Karpas-422 (cell line): ENCODE measurements at regions not wholly inside any gene's neighbourhood (a gene's known extent, or its start where the extent isn't known, plus 50 kb on each side); places are given as distances from the start of the nearest gene placed in this dataset.

ENCODE experiments used
- DNase-seq: peaks from one replicate; pipeline ENCODE4 v3.0.0-alpha.2; 2015
- H2AFZ ChIP-seq: fragments of 200-600 bp; sonication (generic); 2 replicates; pipeline ENCODE4 v1.6.1; 2014; ENCODE audit warnings: antibody characterized with exemption, low read length, mixed read lengths
- H3K27ac ChIP-seq: fragments of 200-600 bp; sonication (generic); 2 replicates; pipeline ENCODE4 v1.5.1; 2014; ENCODE audit warnings: mild to moderate bottlenecking, low read length, moderate library complexity
- H3K27me3 ChIP-seq: fragments of 200-600 bp; sonication (generic); 2 replicates; pipeline ENCODE4 v1.6.1; 2014; ENCODE audit warnings: low read length, mixed read lengths
- H3K36me3 ChIP-seq: fragments of 200-600 bp; sonication (generic); 2 replicates; pipeline ENCODE4 v1.6.1; 2014; ENCODE audit warnings: low read length, mixed read lengths; ENCODE audit not compliant: insufficient read depth
- H3K4me1 ChIP-seq: fragments of 200-600 bp; sonication (generic); 2 replicates; pipeline ENCODE4 v1.6.1; 2014; ENCODE audit warnings: mild to moderate bottlenecking, low read length, mixed read lengths
- H3K4me2 ChIP-seq: fragments of 200-600 bp; sonication (generic); 2 replicates; pipeline ENCODE4 v1.6.1; 2014; ENCODE audit warnings: low read length, low read depth, mild to moderate bottlenecking; ENCODE audit not compliant: poor library complexity, severe bottlenecking
- H3K4me3 ChIP-seq: fragments of 200-600 bp; sonication (generic); 2 replicates; pipeline ENCODE4 v1.5.1; 2014; ENCODE audit warnings: mild to moderate bottlenecking, antibody characterized with exemption, low read length, mixed read lengths
- H3K79me2 ChIP-seq: fragments of 200-600 bp; sonication (generic); 2 replicates; pipeline ENCODE4 v1.6.1; 2014; ENCODE audit warnings: mild to moderate bottlenecking, low read length, mixed read lengths
- H3K9ac ChIP-seq: fragments of 200-600 bp; sonication (generic); 2 replicates; pipeline ENCODE4 v1.6.0; 2014; ENCODE audit warnings: low read length
- H3K9me2 ChIP-seq: fragments of 200-600 bp; sonication (generic), shearing (Covaris generic); replicated peaks from 2 replicates; pipeline ENCODE4 v1.6.0; 2014; ENCODE audit warnings: mild to moderate bottlenecking, low read length, moderate library complexity; ENCODE audit not compliant: insufficient read depth
- H3K9me3 ChIP-seq: fragments of 300-700, 200-600 bp; sonication (generic); 2 replicates; pipeline ENCODE4 v1.6.1; 2014; ENCODE audit warnings: low read length, mixed read lengths
- H4K20me1 ChIP-seq: fragments of 200-600 bp; sonication (generic); 2 replicates; pipeline ENCODE4 v1.6.1; 2014; ENCODE audit warnings: mild to moderate bottlenecking, antibody characterized with exemption, low read length, low read depth; ENCODE audit not compliant: insufficient read depth

DNA sequence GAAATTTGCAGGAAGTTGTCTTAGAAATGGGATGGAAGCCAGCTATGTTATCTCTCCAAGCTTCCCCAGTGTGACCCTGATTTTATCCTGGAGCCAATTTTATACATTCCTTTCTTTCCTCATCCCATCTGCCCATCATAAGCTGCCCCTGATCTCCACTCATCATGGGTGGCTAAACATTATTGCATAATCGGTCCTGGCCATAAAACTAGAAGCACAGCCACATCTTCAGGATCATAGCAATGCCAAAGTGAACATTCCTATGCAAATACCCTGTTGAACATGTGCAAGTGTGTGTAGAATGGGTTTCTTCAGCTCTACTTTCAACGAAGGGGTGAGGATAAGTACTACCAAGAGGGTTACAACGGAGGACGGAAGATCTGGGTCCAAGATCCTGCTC, 50.6 kb upstream of the COG2 start:
- Histone ChIP-seq H3K9me3 (no peaks in the 10 kb centered on the region), H3K4me1 (no peaks in the 10 kb centered on the region), H2AFZ (no peak overlapping the region), H3K27ac (no peak overlapping the region), H4K20me1 (no peaks in the 10 kb centered on the region), H3K36me3 (no peaks in the 10 kb centered on the region), H3K4me2 (no peak overlapping the region), H3K27me3 (no peaks in the 10 kb centered on the region), H3K9ac (no peak overlapping the region), H3K4me3 (no peak overlapping the region), H3K79me2 (no peaks in the 10 kb centered on the region), H3K9me2 (no peaks in the 10 kb centered on the region)
- no peak for DNase-seq

DNA sequence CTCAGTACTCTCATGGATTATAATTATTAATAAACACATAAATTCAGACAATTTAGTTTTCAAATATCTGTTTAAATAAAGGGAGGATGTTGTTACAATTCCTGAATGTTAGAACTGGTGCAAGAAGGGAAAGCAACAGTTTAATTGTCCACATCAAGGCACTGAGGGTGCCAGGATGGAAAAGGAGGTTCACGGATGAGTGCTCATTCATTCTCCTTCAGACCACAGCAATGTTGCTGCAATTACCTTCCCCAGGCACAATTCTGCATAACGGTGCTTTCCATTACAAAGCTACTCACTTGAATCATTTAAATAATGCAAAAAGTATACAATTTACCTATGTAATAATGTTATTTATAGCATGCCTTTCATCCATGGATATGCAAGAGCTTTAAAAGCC, 52.3 kb upstream of the COG2 start:
- Histone ChIP-seq H3K79me2 (no peaks in the 10 kb centered on the region), H3K27me3 (no peaks in the 10 kb centered on the region), H3K4me1 (no peaks in the 10 kb centered on the region), H3K9me3 (no peaks in the 10 kb centered on the region), H3K36me3 (no peaks in the 10 kb centered on the region), H3K4me3 (no peak overlapping the region), H3K9me2 (no peaks in the 10 kb centered on the region), H3K4me2 (no peak overlapping the region), H2AFZ (no peak overlapping the region), H3K27ac (no peak overlapping the region), H4K20me1 (no peaks in the 10 kb centered on the region), H3K9ac (no peak overlapping the region)
- no peak for DNase-seq

DNA sequence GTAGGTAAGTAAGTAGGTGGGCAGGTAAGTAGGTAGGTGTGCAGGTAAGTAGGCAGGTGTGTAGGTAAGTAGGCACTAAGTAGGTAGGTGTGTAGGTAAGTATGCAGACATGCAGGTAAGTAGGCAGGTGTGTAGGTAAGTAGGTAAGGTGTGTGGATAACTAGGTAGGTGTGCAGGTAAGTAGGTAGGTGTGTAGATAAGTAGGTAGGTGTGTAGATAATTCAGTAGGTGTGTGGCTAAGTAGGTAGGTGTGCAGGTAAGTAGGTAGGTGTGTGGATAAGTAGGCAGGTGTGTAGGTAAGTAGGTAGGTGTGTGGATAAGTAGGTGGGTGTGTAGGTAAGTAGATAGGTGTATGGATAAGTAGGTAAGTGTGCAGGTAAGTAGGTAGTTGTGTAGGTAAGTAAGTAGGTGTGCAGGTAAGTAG, 53.9 kb upstream of the COG2 start:
- Histone ChIP-seq H3K4me2 (no peak overlapping the region), H3K79me2 (no peaks in the 10 kb centered on the region), H3K9me3 (no peaks in the 10 kb centered on the region), H4K20me1 (no peaks in the 10 kb centered on the region), H2AFZ (no peak overlapping the region), H3K9me2 (no peaks in the 10 kb centered on the region), H3K27ac (no peak overlapping the region), H3K4me1 (no peaks in the 10 kb centered on the region), H3K36me3 (no peaks in the 10 kb centered on the region), H3K4me3 (no peak overlapping the region), H3K27me3 (no peaks in the 10 kb centered on the region), H3K9ac (no peak overlapping the region)
- no peak for DNase-seq

DNA sequence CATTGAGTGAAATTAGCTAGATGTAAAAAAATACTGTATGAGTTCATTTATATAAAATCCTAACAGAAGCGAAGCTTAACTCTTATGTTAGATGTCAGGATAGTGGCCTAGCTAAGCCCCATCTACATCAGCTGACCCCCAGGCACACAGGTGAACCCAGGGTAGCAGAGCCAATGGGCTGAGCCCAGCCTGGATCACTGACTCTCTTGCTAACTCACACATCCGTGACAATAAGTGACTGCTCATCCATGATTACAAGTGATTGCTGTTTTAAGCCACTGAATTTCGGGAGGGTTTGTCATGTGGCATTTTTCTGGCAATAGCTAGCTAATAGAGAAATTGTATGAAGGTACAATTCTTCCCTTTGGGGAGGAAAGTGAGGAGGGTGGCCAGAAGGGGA, 55.2 kb upstream of the COG2 start:
- Histone ChIP-seq H3K27ac (no peak overlapping the region), H2AFZ (no peak overlapping the region), H3K4me2 (no peak overlapping the region), H3K27me3 (no peaks in the 10 kb centered on the region), H3K9ac (no peak overlapping the region), H3K79me2 (no peaks in the 10 kb centered on the region), H3K4me3 (no peak overlapping the region), H3K9me2 (no peaks in the 10 kb centered on the region), H4K20me1 (no peaks in the 10 kb centered on the region), H3K36me3 (no peaks in the 10 kb centered on the region), H3K4me1 (no peaks in the 10 kb centered on the region), H3K9me3 (no peaks in the 10 kb centered on the region)
- no peak for DNase-seq

DNA sequence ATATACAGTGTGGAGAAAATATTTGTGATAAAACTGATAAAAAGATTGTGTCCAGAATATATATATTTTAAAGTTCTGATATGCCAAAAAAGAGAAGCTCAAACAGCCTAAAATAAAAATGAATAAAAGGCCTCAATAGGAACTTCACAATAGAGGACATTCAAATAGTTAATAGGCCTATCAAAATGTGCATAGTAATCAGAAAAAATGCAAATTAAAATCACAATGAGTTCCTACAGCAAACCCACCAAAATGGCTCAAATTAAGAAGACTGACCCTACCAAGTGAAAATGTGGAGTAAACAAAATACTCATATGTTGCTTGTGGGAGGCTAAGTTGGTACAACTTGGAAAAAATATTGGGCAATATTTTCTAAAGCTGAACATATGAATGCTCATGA, 57.6 kb upstream of the COG2 start:
- no peaks in the 10 kb centered on the region for H3K36me3 ChIP-seq
- H3K9me2 ChIP-seq: no peaks in the 10 kb centered on the region
- H3K4me2 ChIP-seq: no peak overlapping the region
- H4K20me1 ChIP-seq: no peaks in the 10 kb centered on the region
- H3K79me2 ChIP-seq: no peaks in the 10 kb centered on the region
- no peak overlapping the region for H3K4me3 ChIP-seq
- no peaks in the 10 kb centered on the region for H3K27me3 ChIP-seq
- H3K9me3 ChIP-seq: no peaks in the 10 kb centered on the region
- H3K4me1 ChIP-seq: no peaks in the 10 kb centered on the region
- DNase-seq: no peak
- H3K9ac ChIP-seq: no peak overlapping the region
- no peak overlapping the region for H2AFZ ChIP-seq
- no peak overlapping the region for H3K27ac ChIP-seq

DNA sequence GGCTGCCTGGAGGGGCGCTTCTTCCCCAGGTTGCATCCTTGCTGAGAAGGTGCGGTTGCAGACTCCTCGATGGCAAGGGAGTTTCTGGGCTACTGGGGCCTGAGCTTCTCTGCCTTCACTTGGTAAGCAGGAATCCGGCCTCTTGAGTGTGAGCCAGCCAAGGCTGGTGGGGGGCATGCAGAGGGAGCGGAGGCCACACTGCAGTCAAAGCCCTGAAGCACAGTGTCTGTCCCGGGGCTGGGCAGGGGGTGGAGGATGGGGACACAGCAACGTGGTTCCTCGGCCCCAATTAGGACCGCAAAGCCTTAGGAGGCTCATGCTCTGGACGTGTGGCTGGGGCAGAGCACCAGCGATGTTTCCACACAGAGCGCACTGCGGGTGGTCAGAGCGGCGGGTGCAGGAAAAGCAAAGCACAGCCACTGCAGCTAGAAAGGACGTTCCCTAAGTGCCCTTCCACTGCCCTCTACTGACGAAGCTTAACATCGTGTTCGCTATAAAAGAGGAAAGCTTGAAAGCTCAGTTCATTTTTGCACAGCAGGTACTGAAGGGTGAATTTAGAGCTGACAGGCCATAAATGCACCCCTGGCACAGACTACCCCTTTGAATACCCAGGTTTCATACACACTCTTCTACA, 60.7 kb upstream of the COG2 start:
- H3K79me2 ChIP-seq: no peaks in the 10 kb centered on the region
- no peak overlapping the region for H3K27ac ChIP-seq
- no peaks in the 10 kb centered on the region for H3K4me1 ChIP-seq
- no peak overlapping the region for H2AFZ ChIP-seq
- no peaks in the 10 kb centered on the region for H3K36me3 ChIP-seq
- DNase-seq: peak; percentile 47
- no peaks in the 10 kb centered on the region for H3K27me3 ChIP-seq
- no peak overlapping the region for H3K9ac ChIP-seq
- H3K9me2 ChIP-seq: no peaks in the 10 kb centered on the region
- H3K4me3 ChIP-seq: no peak overlapping the region
- no peak overlapping the region for H3K4me2 ChIP-seq
- H3K9me3 ChIP-seq: no peaks in the 10 kb centered on the region
- H4K20me1 ChIP-seq: no peaks in the 10 kb centered on the region

DNA sequence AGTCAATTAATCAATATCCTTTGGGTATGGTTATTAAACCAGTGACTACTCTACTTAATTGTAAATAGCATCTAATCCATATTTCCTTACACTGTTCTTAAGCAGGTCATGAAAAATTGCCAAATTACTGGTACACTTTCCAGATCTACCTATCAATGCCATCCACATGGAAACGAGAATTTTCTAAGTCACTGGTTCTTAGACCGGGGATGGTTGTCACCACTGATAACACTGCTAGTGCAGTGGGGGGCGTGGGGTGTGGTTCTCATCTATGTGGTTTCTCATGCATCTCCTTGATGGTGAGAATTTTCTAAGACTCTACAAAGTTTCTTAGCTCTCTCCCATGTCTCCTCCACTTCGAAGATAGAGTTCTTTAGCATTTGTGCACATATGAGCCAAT, 63.7 kb upstream of the COG2 start:
- DNase-seq: no peak
- no peaks in the 10 kb centered on the region for H3K9me2 ChIP-seq
- no peak overlapping the region for H3K27ac ChIP-seq
- H2AFZ ChIP-seq: no peak overlapping the region
- no peaks in the 10 kb centered on the region for H3K27me3 ChIP-seq
- no peaks in the 10 kb centered on the region for H3K4me1 ChIP-seq
- no peaks in the 10 kb centered on the region for H3K79me2 ChIP-seq
- H3K36me3 ChIP-seq: no peaks in the 10 kb centered on the region
- no peak overlapping the region for H3K9ac ChIP-seq
- H3K4me2 ChIP-seq: no peak overlapping the region
- H3K9me3 ChIP-seq: no peaks in the 10 kb centered on the region
- H3K4me3 ChIP-seq: no peak overlapping the region
- no peaks in the 10 kb centered on the region for H4K20me1 ChIP-seq

DNA sequence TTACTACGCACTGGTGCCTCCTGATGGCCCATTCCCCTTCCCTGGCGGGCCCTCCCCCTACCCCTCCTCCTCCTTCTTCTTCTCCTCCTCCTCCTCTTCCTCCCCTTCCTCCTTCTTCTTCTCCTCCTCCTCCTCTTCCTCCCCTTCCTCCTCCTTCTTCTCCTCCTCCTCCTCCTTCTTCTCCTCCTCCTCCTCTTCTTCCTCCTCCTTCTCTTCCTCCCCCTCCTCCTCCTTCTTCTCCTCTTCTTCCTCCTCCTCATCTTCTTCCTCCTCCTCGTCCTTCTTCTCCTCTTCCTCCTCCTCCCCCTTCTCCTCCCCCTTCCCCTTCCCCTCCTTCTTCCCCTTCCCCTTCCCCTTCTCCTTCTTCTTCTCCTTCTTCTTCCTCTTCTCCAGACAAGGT, 64.7 kb upstream of the COG2 start:
- Histone ChIP-seq H3K4me3 (no peak overlapping the region), H3K4me2 (no peak overlapping the region), H3K9ac (no peak overlapping the region), H3K9me2 (no peaks in the 10 kb centered on the region), H3K79me2 (no peaks in the 10 kb centered on the region), H2AFZ (no peak overlapping the region), H3K9me3 (no peaks in the 10 kb centered on the region), H3K27me3 (no peaks in the 10 kb centered on the region), H4K20me1 (no peaks in the 10 kb centered on the region), H3K36me3 (no peaks in the 10 kb centered on the region), H3K4me1 (no peaks in the 10 kb centered on the region), H3K27ac (no peak overlapping the region)
- no peak for DNase-seq
